HEK293 (cell line): ENCODE measurements at regions not wholly inside any gene's neighbourhood (a gene's known extent, or its start where the extent isn't known, plus 50 kb on each side); places are given as distances from the start of the nearest gene placed in this dataset.

Experiments
- CTCF ChIA-PET: fragments of 350-600 bp; formaldehyde crosslinking; extraction: SDS; loops from one replicate; lab custom pipeline; 2021; ENCODE audit warnings: antibody characterized with exemption; lab: Yijun Ruan, JAX
- POLR2A ChIA-PET: fragments of 300-600 bp; formaldehyde crosslinking; extraction: SDS; loops from one replicate; lab custom pipeline; 2020; ENCODE audit warnings: antibody characterized with exemption, inconsistent platforms; lab: Yijun Ruan, JAX
- H3K27ac ChIP-seq: fragments of 200-500 bp; sonication (Bioruptor generic); 2 replicates; pipeline ENCODE4 v1.5.1; 2014; ENCODE audit warnings: low read depth, low read length, control low read depth, inconsistent platforms; ENCODE audit errors: extremely low read depth
- H3K36me3 ChIP-seq, 2 experiments: fragments of 200-500 bp in 1 of 2; sonication (Bioruptor generic) in 1 of 2; 1 replicate in 1 of 2; 2 replicates in 1 of 2; pipeline ENCODE4 v1.5.1; 2014 to 2017; ENCODE audit warnings: inconsistent platforms in 2 of 2, low read length in 2 of 2; ENCODE audit not compliant: control insufficient read depth in 2 of 2, insufficient read depth in 1 of 2
- H3K4me1 ChIP-seq: fragments of 200-500 bp; sonication (Bioruptor generic); 2 replicates; pipeline ENCODE4 v1.5.1; 2014; ENCODE audit warnings: mild to moderate bottlenecking, low read length, inconsistent platforms; ENCODE audit not compliant: control insufficient read depth, insufficient read depth
- H3K4me3 ChIP-seq: 2 replicates; pipeline ENCODE4 v1.5.1; 2011; ENCODE audit warnings: low read depth, mild to moderate bottlenecking, control low read depth, low read length, moderate library complexity
- H3K9me3 ChIP-seq: fragments of 200-500 bp; sonication (Bioruptor generic); 2 replicates; pipeline ENCODE4 v1.5.1; 2014; ENCODE audit warnings: low read depth, low read length, inconsistent platforms; ENCODE audit not compliant: control insufficient read depth, insufficient read depth
- ATF2 ChIP-seq: fragments of 450-650 bp; formaldehyde crosslinking; IDR thresholded peaks from 2 replicates; pipeline ENCODE4 v1.5.1; 2016; ENCODE audit warnings: missing biosample characterization, missing genetic modification characterization, low read depth
- BCL11A ChIP-seq: fragments of 450-650 bp; formaldehyde crosslinking; IDR thresholded peaks from 2 replicates; pipeline ENCODE4 v1.5.1; 2016; ENCODE audit warnings: low read depth, missing biosample characterization, missing genetic modification characterization
- GFI1B ChIP-seq: fragments of 450-650 bp; formaldehyde crosslinking; IDR thresholded peaks from 2 replicates; pipeline ENCODE4 v1.5.1; 2016; ENCODE audit warnings: missing biosample characterization, missing genetic modification characterization
- GLI2 ChIP-seq: fragments of 450-650 bp; formaldehyde crosslinking; IDR thresholded peaks from 2 replicates; pipeline ENCODE4; 2017; ENCODE audit warnings: missing biosample characterization, missing genetic modification characterization, low read depth, borderline replicate concordance
- GLI4 ChIP-seq: fragments of 450-650 bp; formaldehyde crosslinking; IDR thresholded peaks from 2 replicates; pipeline ENCODE4 v1.5.1; 2016; ENCODE audit warnings: missing biosample characterization, missing genetic modification characterization
- KLF1 ChIP-seq: fragments of 450-650 bp; formaldehyde crosslinking; IDR thresholded peaks from 2 replicates; pipeline ENCODE4 v1.5.1; 2016; ENCODE audit warnings: missing biosample characterization, missing genetic modification characterization
- KLF17 ChIP-seq: fragments of 450-650 bp; formaldehyde crosslinking; IDR thresholded peaks from 2 replicates; pipeline ENCODE4 v1.5.1; 2016; ENCODE audit warnings: missing biosample characterization, missing genetic modification characterization
- SETDB1 ChIP-seq: IDR thresholded peaks from one replicate; pipeline ENCODE4 v1.6.1; 2017; ENCODE audit warnings: mild to moderate bottlenecking, low read length, moderate library complexity, mixed read lengths; ENCODE audit not compliant: insufficient read length
- ZBTB10 ChIP-seq: fragments of 450-650 bp; formaldehyde crosslinking; IDR thresholded peaks from 2 replicates; pipeline ENCODE4 v1.5.1; 2016; ENCODE audit warnings: missing biosample characterization, missing genetic modification characterization
- ZNF169 ChIP-seq: fragments of 450-650 bp; formaldehyde crosslinking; IDR thresholded peaks from 2 replicates; pipeline ENCODE4 v1.5.1; 2016; ENCODE audit warnings: missing biosample characterization, missing genetic modification characterization
- ZNF211 ChIP-seq: fragments of 450-650 bp; formaldehyde crosslinking; IDR thresholded peaks from 2 replicates; pipeline ENCODE4 v1.5.1; 2016; ENCODE audit warnings: low read depth, missing biosample characterization, missing genetic modification characterization
- ZNF239 ChIP-seq: fragments of 450-650 bp; formaldehyde crosslinking; IDR thresholded peaks from 2 replicates; pipeline ENCODE4 v1.5.1; 2016; ENCODE audit warnings: missing biosample characterization, missing genetic modification characterization
- ZNF248 ChIP-seq: fragments of 450-650 bp; formaldehyde crosslinking; IDR thresholded peaks from 2 replicates; pipeline ENCODE4 v1.5.1; 2017; ENCODE audit warnings: missing biosample characterization, missing genetic modification characterization
- ZNF280D ChIP-seq: fragments of 450-650 bp; formaldehyde crosslinking; IDR thresholded peaks from 2 replicates; pipeline ENCODE4 v1.5.1; 2016; ENCODE audit warnings: missing biosample characterization, missing genetic modification characterization
- ZNF311 ChIP-seq: fragments of 450-650 bp; formaldehyde crosslinking; IDR thresholded peaks from 2 replicates; pipeline ENCODE4 v1.5.1; 2017; ENCODE audit warnings: missing biosample characterization, missing genetic modification characterization, borderline replicate concordance
- ZNF423 ChIP-seq: fragments of 450-650 bp; formaldehyde crosslinking; IDR thresholded peaks from 2 replicates; pipeline ENCODE4 v1.5.1; 2016; ENCODE audit warnings: missing biosample characterization, missing genetic modification characterization
- ZNF529 ChIP-seq: fragments of 450-650 bp; formaldehyde crosslinking; IDR thresholded peaks from 2 replicates; pipeline ENCODE4 v1.5.1; 2017; ENCODE audit warnings: missing genetic modification characterization, missing biosample characterization; ENCODE audit not compliant: insufficient replicate concordance
- ZNF548 ChIP-seq: fragments of 450-650 bp; formaldehyde crosslinking; IDR thresholded peaks from 2 replicates; pipeline ENCODE4 v1.5.1; 2016; ENCODE audit warnings: missing biosample characterization, missing genetic modification characterization
- ZNF585B ChIP-seq: fragments of 450-650 bp; formaldehyde crosslinking; IDR thresholded peaks from 2 replicates; pipeline ENCODE4 v1.5.1; 2016; ENCODE audit warnings: missing biosample characterization, missing genetic modification characterization
- ZNF626 ChIP-seq: fragments of 450-650 bp; sonication (Bioruptor Pico); formaldehyde crosslinking; IDR thresholded peaks from 2 replicates; pipeline ENCODE4 v1.5.1; 2018; ENCODE audit warnings: missing biosample characterization, missing genetic modification characterization, inconsistent platforms
- ZNF660 ChIP-seq: fragments of 450-650 bp; IDR thresholded peaks from 2 replicates; pipeline ENCODE4 v1.5.1; 2018; ENCODE audit warnings: missing biosample characterization, mild to moderate bottlenecking, missing genetic modification characterization
- ZNF747 ChIP-seq: fragments of 450-650 bp; formaldehyde crosslinking; IDR thresholded peaks from 2 replicates; pipeline ENCODE4 v1.5.1; 2016; ENCODE audit warnings: missing biosample characterization, missing genetic modification characterization
- ZNF830 ChIP-seq: fragments of 450-650 bp; IDR thresholded peaks from 2 replicates; pipeline ENCODE4 v1.5.0; 2018; ENCODE audit warnings: missing biosample characterization, missing genetic modification characterization, low read depth, mild to moderate bottlenecking, moderate library complexity
- ZSCAN30 ChIP-seq: fragments of 450-650 bp; IDR thresholded peaks from 2 replicates; pipeline ENCODE4 v1.5.1; 2018; ENCODE audit warnings: missing biosample characterization, mild to moderate bottlenecking, missing genetic modification characterization, moderate library complexity

GRCh38 chr16:52076801-52077201 lies 470.1 kb downstream of the TOX3 start:
- CTCF ChIA-PET = no interaction called here

GRCh38 chr16:52076332-52076731 lies 470.6 kb downstream of the TOX3 start:
- Histone ChIP-seq H3K9me3 (no peaks in the 10 kb centered on the region), H3K36me3 (no peaks in the 10 kb centered on the region), H3K27ac (no peak overlapping the region), H3K4me1 (no peaks in the 10 kb centered on the region), H3K4me3 (no peak overlapping the region)
- ChIA-PET POLR2A (no interaction called here), CTCF (no interaction called here)
- TF ChIP-seq ZNF169 (tag by site-specific recombination) (no peak), ZSCAN30 (tag by site-specific recombination) (no peak), BCL11A (no peak), ZBTB10 (tag by site-specific recombination) (no peak), ZNF423 (tag by site-specific recombination) (no peak), ZNF747 (tag by site-specific recombination) (no peak), ZNF830 (tag by site-specific recombination) (no peak), KLF17 (tag by site-specific recombination) (no peak), ZNF529 (tag by site-specific recombination) (no peak)

More at GRCh38 chr16:52076801-52077201, 470.1 kb downstream of the TOX3 start:
- Histone ChIP-seq H3K4me1 (no peaks in the 10 kb centered on the region), H3K9me3 (no peaks in the 10 kb centered on the region), H3K27ac (no peak overlapping the region), H3K36me3 (no peaks in the 10 kb centered on the region), H3K4me3 (no peak overlapping the region)
- no peak for TF ChIP-seq GLI2
- no peak for TF ChIP-seq ZNF626 (tag by site-specific recombination)
- no peak for TF ChIP-seq GLI4
- no peak for TF ChIP-seq ZNF585B (tag by site-specific recombination)
- no peak for TF ChIP-seq ATF2 (tag by site-specific recombination)
- TF ChIP-seq ZNF548 (tag by site-specific recombination) = no peak
- TF ChIP-seq ZNF660 (tag by site-specific recombination) = no peak
- POLR2A ChIA-PET = no interaction called here

GRCh38 chr16:52074133-52074532 lies 472.8 kb downstream of the TOX3 start:
- Histone ChIP-seq H3K4me3 (no peak overlapping the region), H3K9me3 (no peaks in the 10 kb centered on the region), H3K36me3 (no peaks in the 10 kb centered on the region), H3K4me1 (no peaks in the 10 kb centered on the region), H3K27ac (no peak overlapping the region)
- POLR2A ChIA-PET = no interaction called here
- CTCF ChIA-PET = interaction anchor here (2.0 kb wide), 1 partner anchor 838 kb away, joined by 12 read pairs; no protein-coding TSS in a partner anchor
- TF ChIP-seq KLF1 (tag by site-specific recombination) = no peak
- TF ChIP-seq GFI1B (tag by site-specific recombination) = no peak
- no peak for TF ChIP-seq ZNF211
- TF ChIP-seq ZNF248 (tag by site-specific recombination) = no peak
- TF ChIP-seq SETDB1 = no peak
- TF ChIP-seq ZNF311 (tag by site-specific recombination) = no peak
- no peak for TF ChIP-seq ZNF280D
- TF ChIP-seq ATF2 (tag by site-specific recombination) = no peak
- TF ChIP-seq ZNF239 (tag by site-specific recombination) = no peak
